ENCODE measurements at regions not wholly inside any gene's neighbourhood (a gene's known extent, or its start where the extent isn't known, plus 50 kb on each side); places are given as distances from the start of the nearest gene placed in this dataset.

- TF ChIP-seq CTCF (IDR thresholded peaks at IDR 0.05; ENCODE audit: insufficient read depth, low read depth, low read length, missing control alignments): no peak
- no peak overlapping the region for H3K4me3 ChIP-seq (ENCODE audit: low read length)
- no peak for DNase-seq (ENCODE audit: low read depth)
Observed at GRCh38 chr2:129881786-129882396, 97.6 kb upstream of the RAB6C start.

GRCh38 chr2:129882476-129882875 is 97.0 kb upstream of the RAB6C start:
- DNase-seq (ENCODE audit: low read depth): no peak
- no peak overlapping the region for H3K4me3 ChIP-seq (ENCODE audit: low read length)
- TF ChIP-seq CTCF (IDR thresholded peaks at IDR 0.05; ENCODE audit: insufficient read depth, low read depth, low read length, missing control alignments): no peak

GRCh38 chr2:129883121-129883520 is 96.3 kb upstream of the RAB6C start:
- TF ChIP-seq CTCF (IDR thresholded peaks at IDR 0.05; ENCODE audit: insufficient read depth, low read depth, low read length, missing control alignments): no peak
- DNase-seq (ENCODE audit: low read depth): no peak
- H3K4me3 ChIP-seq (ENCODE audit: low read length): no peak overlapping the region

- no peak for DNase-seq (ENCODE audit: low read depth)
- no peak for TF ChIP-seq CTCF (IDR thresholded peaks at IDR 0.05; ENCODE audit: insufficient read depth, low read depth, low read length, missing control alignments)
- H3K4me3 ChIP-seq (ENCODE audit: low read length): no peak overlapping the region
Observed at GRCh38 chr2:129884221-129884786, 95.2 kb upstream of the RAB6C start.

GRCh38 chr2:129885735-129886134 is 93.7 kb upstream of the RAB6C start:
- no peak for DNase-seq (ENCODE audit: low read depth)
- H3K4me3 ChIP-seq (ENCODE audit: low read length): no peak overlapping the region
- no peak for TF ChIP-seq CTCF (IDR thresholded peaks at IDR 0.05; ENCODE audit: insufficient read depth, low read depth, low read length, missing control alignments)

GRCh38 chr2:129887688-129888266 is 91.7 kb upstream of the RAB6C start:
- no peak for DNase-seq (ENCODE audit: low read depth)
- no peak for TF ChIP-seq CTCF (IDR thresholded peaks at IDR 0.05; ENCODE audit: insufficient read depth, low read depth, low read length, missing control alignments)
- H3K4me3 ChIP-seq (ENCODE audit: low read length): no peak overlapping the region

GRCh38 chr2:129888461-129888860 is 91.0 kb upstream of the RAB6C start:
- no peak for TF ChIP-seq CTCF (IDR thresholded peaks at IDR 0.05; ENCODE audit: insufficient read depth, low read depth, low read length, missing control alignments)
- DNase-seq (ENCODE audit: low read depth): no peak
- H3K4me3 ChIP-seq (ENCODE audit: low read length): no peak overlapping the region

Measured in epithelial cell of esophagus (primary cell).